HEK293 (cell line): ENCODE measurements at regions not wholly inside any gene's neighbourhood (a gene's known extent, or its start where the extent isn't known, plus 50 kb on each side); places are given as distances from the start of the nearest gene placed in this dataset.

Experiments used
- YY1 ChIP-seq: fragments of 450-650 bp; formaldehyde crosslinking; IDR thresholded peaks from 2 replicates; pipeline ENCODE4 v1.5.1; 2018; ENCODE audit warnings: missing biosample characterization, missing genetic modification characterization
- ZBTB7A ChIP-seq: fragments of 450-650 bp; formaldehyde crosslinking; IDR thresholded peaks from 2 replicates; pipeline ENCODE4 v1.5.1; 2016; ENCODE audit warnings: low read depth, missing biosample characterization, missing genetic modification characterization
- ZNF24 ChIP-seq: fragments of 450-650 bp; formaldehyde crosslinking; IDR thresholded peaks from 2 replicates; pipeline ENCODE4 v1.5.1; 2016; ENCODE audit warnings: missing biosample characterization, missing genetic modification characterization
- TF ChIP-seq, protein P1 (sequence below): fragments of 450-650 bp; formaldehyde crosslinking; IDR thresholded peaks from 2 replicates; pipeline ENCODE4 v1.5.1; 2016; ENCODE audit warnings: missing biosample characterization, missing genetic modification characterization

DNA sequence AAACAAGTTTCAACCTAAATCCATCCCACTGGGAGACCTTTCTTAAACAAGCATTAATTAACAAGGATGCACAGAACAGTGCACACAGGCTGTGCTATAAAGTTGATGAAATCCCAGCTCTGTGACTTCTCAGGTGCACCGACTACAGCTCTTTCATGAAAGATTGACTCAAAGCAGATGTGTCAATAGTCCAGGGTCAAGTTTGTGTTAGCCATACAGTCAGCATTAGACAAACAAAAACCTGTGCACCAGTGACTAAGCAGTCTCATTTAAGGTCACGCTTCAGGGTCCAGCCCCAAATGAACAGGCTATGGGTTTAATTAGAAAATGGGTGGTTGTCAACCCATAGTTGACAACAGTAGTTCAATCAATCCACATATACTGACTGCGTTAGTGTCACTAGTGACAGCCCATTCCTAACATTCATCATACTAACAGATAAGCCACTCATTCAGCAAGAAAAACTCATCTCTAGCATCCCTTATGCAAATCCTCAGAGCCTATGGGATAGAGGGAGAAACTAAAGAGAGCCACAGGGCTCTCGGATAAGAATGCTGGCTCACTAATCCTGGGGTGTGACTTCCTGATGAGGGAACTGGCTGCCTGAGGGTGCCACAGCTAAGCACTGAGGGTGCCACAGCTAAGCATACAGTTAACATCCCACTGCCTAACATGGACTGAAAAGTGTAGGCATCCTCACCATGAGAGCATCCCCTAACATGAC, 84.1 kb downstream of the WNT5A start:
- no peak for TF ChIP-seq ZBTB7A (tag by site-specific recombination)
- TF ChIP-seq YY1 = no peak
- no peak for TF ChIP-seq ZNF24
- TF ChIP-seq, protein P1, sequence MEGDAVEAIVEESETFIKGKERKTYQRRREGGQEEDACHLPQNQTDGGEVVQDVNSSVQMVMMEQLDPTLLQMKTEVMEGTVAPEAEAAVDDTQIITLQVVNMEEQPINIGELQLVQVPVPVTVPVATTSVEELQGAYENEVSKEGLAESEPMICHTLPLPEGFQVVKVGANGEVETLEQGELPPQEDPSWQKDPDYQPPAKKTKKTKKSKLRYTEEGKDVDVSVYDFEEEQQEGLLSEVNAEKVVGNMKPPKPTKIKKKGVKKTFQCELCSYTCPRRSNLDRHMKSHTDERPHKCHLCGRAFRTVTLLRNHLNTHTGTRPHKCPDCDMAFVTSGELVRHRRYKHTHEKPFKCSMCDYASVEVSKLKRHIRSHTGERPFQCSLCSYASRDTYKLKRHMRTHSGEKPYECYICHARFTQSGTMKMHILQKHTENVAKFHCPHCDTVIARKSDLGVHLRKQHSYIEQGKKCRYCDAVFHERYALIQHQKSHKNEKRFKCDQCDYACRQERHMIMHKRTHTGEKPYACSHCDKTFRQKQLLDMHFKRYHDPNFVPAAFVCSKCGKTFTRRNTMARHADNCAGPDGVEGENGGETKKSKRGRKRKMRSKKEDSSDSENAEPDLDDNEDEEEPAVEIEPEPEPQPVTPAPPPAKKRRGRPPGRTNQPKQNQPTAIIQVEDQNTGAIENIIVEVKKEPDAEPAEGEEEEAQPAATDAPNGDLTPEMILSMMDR (tag by site-specific recombination) = no peak
